Spleen (tissue), 11 donors: ENCODE measurements at regions not wholly inside any gene's neighbourhood (a gene's known extent, or its start where the extent isn't known, plus 50 kb on each side); places are given as distances from the start of the nearest gene placed in this dataset.
"Not testable (repeated sequence)": the region's sequence is repeated elsewhere in the genome, so short reads cannot be mapped to it uniquely, and the experiment has no call there.

Experiments used
- DNase-seq: peaks from one replicate; pipeline ENCODE4 v3.0.0-alpha.2; 2020
- H3K27ac ChIP-seq, 8 donors: fragments of 200-600 bp; sonication (generic) in 7 of 8; 1 replicate in 4 of 8; 2 replicates in 4 of 8; pipeline versions ENCODE4 v1.5.0 to v1.8.0; 2016 to 2021; ENCODE audit warnings: inconsistent platforms in 4 of 8, mild to moderate bottlenecking in 4 of 8, moderate library complexity in 1 of 8
- H3K27me3 ChIP-seq, 7 donors: fragments of 200-600 bp; sonication (generic) in 6 of 7; replicated peaks in 1 of 7; 1 replicate in 4 of 7; 2 replicates in 3 of 7; pipeline versions ENCODE4 v1.5.0 to v1.8.0; 2016 to 2021; ENCODE audit warnings: inconsistent platforms in 3 of 7, mild to moderate bottlenecking in 1 of 7
- H3K36me3 ChIP-seq, 6 donors: fragments of 200-600 bp; sonication (generic) in 5 of 6; 1 replicate in 4 of 6; 2 replicates in 2 of 6; pipeline versions ENCODE4 v1.5.0 to v1.8.0; 2016 to 2021; ENCODE audit warnings: inconsistent platforms in 2 of 6
- H3K4me1 ChIP-seq, 6 donors: fragments of 200-600 bp; sonication (generic) in 5 of 6; 1 replicate in 3 of 6; 2 replicates in 3 of 6; pipeline versions ENCODE4 v1.5.0 to v1.8.0; 2016 to 2021; ENCODE audit warnings: inconsistent platforms in 3 of 6
- H3K4me3 ChIP-seq, 8 donors: fragments of 200-600 bp; sonication (generic) in 7 of 8; 1 replicate in 4 of 8; 2 replicates in 4 of 8; pipeline versions ENCODE4 v1.5.0 to v1.8.0; 2016 to 2021; ENCODE audit warnings: inconsistent platforms in 4 of 8, mild to moderate bottlenecking in 4 of 8, moderate library complexity in 2 of 8
- H3K9me3 ChIP-seq, 8 donors: fragments of 200-600 bp; sonication (generic) in 7 of 8; 1 replicate in 4 of 8; 2 replicates in 4 of 8; pipeline versions ENCODE4 v1.5.0 to v1.8.0; 2016 to 2021; ENCODE audit warnings: inconsistent platforms in 4 of 8
- WGBS, 5 donors: extraction: QIAGEN DNeasy Blood & Tissue Kit in 3 of 5; methylation state at CpG; one replicate each; pipeline versions ENCODE4 v1.1.5 to v1.1.7; 2013 to 2018; 5-methylcytosine and 5-hydroxymethylcytosine counted together
- intact Hi-C: fragments of 100-400 bp; cut with DNase I; formaldehyde crosslinking; loops from one replicate; pipeline ENCODE4 v1.15.0; 2023; ENCODE audit warnings: low total_unique reads
- donor health status: healthy with polysubstance abuse.
- donor health status: DM: no; HTN: no; CAD: no; lungs with moderate emphysema.
- donor health status: DM: no; HTN: no; CAD: no.
- donor health status: Bipolar disorder and iron deficiency.
- donor health status: healthy.
- donor health status: DM: no; HTN: no; CAD: no.
- donor health status: DM: yes; HTN: yes; CAD: no.

DNA sequence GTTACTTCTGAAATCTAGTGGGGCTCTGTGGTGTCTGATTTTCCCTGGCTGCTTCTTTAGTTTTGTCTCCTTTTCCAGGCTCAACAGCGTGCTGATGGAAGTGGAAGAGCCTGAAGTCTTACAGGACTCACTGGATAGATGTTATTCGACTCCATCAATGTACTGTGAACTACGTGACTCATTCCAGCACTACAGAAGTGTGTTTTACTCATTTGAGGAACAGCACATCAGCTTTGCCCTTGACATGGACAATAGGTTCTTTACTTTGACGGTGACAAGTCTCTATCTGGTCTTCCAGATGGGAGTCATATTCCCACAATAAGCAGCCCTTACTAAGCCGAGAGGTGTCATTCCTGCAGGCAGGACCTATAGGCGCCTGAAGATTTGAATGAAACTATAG, 51.1 kb downstream of the NBPF8 start:
- H3K9me3 ChIP-seq, H3K4me1 ChIP-seq, intact Hi-C loops, H3K4me3 ChIP-seq, H3K27me3 ChIP-seq, DNase-seq, H3K27ac ChIP-seq: not testable (repeated sequence)
- peaks cover 0 to 30% (median 3%) of the 10 kb centered on the region in 6 donors for H3K36me3 ChIP-seq
- 86 to 95% (median 93%) methylated on average over 5 to 6 of the region's 6 CpGs for WGBS, 5 donors

DNA sequence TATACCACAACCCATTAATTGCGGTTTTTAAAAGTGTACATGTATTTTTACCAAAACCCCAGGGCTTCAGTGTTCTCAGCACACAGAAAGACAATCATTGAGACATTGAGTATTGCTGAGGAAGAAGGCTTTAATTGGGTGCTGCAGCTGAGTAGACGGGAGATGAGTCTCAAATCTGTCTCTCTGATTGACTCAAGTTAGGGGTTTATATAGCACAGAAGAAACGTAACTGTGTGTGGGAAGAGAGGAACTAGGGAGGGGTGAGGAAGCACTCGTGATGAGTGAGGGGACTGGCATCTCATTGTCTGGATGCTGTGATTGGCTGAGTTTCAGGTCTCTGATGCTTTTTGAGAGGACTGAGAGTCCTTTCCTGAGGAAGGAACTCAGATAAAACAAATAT, 62.8 kb downstream of the NBPF8 start:
- H3K27ac ChIP-seq, H3K4me3 ChIP-seq, H3K27me3 ChIP-seq, H3K4me1 ChIP-seq, DNase-seq, H3K9me3 ChIP-seq, intact Hi-C loops: not testable (repeated sequence)
- peaks cover 0 to 28% (median 7%) of the 10 kb centered on the region in 6 donors for H3K36me3 ChIP-seq
- WGBS, 5 donors = 37 to 65% (median 52%) methylated on average over 3 to 4 of the region's 4 CpGs

DNA sequence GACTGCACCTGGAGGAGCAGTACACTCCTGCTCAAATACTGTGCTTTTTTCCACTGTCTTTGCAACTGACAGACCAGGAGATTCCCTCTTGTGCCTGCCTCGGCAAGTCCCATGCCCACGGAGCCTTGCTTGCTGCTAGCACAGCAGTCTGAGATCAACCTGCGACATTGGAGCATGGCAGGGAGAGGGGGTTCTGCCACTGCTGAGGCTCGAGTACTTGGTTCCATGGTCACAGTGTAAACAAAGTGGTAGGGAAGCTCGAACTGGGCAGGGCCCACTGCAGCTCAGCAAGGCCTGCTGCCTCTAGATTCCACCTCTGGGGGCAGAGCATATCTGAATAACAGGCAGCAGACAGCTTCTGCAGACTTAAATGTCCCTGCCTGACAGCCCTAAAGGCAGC, 63.6 kb downstream of the NBPF8 start:
- H3K27me3 ChIP-seq, intact Hi-C loops, H3K4me1 ChIP-seq, H3K27ac ChIP-seq, H3K9me3 ChIP-seq, DNase-seq, H3K4me3 ChIP-seq: not testable (repeated sequence)
- 88 to 100% (median 96%) methylated on average over 3 to 5 of the region's 5 CpGs; no CpG with 5 or more reads in 1 of the 5 donors for WGBS, 5 donors
- H3K36me3 ChIP-seq = peaks cover 0 to 28% (median 7%) of the 10 kb centered on the region in 6 donors

DNA sequence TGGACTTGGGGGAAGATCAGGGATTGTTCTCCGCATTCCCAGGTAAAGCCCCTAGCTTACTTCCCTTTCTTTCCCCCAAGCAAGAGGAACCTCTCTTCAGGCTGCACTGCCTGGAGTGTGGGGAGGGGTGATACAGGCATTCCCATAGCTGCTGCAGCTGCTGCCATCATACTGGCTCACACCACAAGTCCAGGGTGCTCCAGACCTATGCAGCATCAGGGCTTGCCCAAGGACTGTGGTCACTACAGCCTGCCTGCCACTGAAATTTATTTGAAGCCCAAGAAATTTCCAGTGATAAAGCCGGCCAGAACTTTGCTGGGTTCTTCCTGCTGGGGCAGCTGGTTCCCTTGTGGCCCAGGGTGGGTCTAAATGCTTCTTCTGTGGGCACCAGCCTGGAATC, 72.7 kb downstream of the NBPF8 start:
- H3K4me3 ChIP-seq, DNase-seq, H3K27me3 ChIP-seq, H3K9me3 ChIP-seq, intact Hi-C loops, H3K27ac ChIP-seq, H3K4me1 ChIP-seq: not testable (repeated sequence)
- WGBS, 5 donors = 93 to 100% methylated on average over 1 of the region's 2 CpGs; no CpG with 5 or more reads in 3 of the 5 donors
- H3K36me3 ChIP-seq = peaks cover 0 to 44% (median 11%) of the 10 kb centered on the region in 6 donors

DNA sequence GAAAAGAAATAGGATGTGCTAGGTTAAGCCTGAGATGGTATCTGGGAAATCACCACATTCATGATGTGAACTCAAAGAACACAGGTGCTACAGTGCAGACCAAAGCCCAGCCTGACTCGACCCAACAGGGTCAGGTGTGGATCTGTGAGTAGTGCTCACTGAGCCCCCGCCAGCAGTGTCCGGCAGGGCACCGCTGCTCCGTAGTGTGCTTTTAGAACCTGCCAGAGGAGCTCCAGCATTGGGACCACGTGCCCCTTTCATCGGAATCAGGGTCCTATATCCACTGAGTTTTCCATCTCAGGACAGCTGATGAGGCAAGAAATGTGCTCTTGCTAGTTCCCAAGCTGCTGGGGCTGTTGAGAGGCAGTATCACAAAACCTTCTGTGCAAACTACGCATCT, 74.4 kb downstream of the NBPF8 start:
- 92 to 100% (median 99%) methylated on average over 8 of the region's 8 CpGs for WGBS, 5 donors
- peaks cover 0 to 51% (median 13%) of the 10 kb centered on the region in 6 donors for H3K36me3 ChIP-seq
- H3K27me3 ChIP-seq, H3K9me3 ChIP-seq, intact Hi-C loops, H3K27ac ChIP-seq, DNase-seq, H3K4me1 ChIP-seq, H3K4me3 ChIP-seq: not testable (repeated sequence)

DNA sequence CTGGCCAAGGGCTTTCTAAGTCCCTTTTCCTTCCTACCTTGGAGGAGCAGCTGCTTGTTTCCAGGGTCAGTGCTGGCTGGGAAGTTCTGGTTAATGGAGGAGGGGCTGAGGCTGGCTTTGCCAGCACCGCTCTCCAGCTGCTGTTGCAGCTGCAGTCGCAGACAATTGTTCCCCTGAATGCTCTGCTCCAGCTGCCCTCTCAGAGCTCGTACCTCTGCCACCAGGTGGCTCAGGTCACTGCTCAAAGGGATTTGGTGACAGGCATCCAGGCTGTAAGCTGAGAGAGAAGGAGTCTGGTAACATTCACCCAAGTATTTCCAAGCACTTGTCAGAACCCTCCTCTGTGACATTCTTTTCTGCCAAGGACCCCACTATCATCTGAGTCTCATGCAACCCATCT, 82.3 kb downstream of the NBPF8 start:
- DNase-seq, H3K27me3 ChIP-seq, H3K27ac ChIP-seq, H3K4me1 ChIP-seq, H3K4me3 ChIP-seq, intact Hi-C loops, H3K9me3 ChIP-seq: not testable (repeated sequence)
- WGBS, 5 donors = no CpG with 5 or more reads among the region's 3 CpGs
- H3K36me3 ChIP-seq = peaks cover 0 to 28% (median 4%) of the 10 kb centered on the region in 6 donors

DNA sequence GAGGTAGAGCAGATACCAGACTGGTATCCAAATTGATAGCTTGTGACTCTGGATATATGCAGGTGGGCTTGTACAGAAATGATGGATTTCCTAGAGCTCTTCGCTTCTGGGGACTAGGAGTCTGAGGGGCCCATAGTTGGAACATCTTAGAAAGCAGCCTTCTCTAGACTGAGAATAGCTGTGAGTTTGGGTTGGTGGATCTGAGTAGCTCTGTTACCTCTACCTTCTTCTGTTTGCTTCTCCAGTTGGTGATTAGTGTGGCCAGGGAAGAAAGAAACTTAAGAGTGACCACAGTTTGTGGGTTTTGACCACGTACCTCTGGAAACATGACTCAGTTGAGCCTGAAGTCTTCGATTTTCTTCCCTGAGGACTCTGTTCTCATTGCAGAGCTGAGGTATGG, 88.4 kb downstream of the NBPF8 start:
- H3K4me3 ChIP-seq, H3K27ac ChIP-seq, H3K4me1 ChIP-seq, H3K9me3 ChIP-seq, intact Hi-C loops, H3K27me3 ChIP-seq, DNase-seq: not testable (repeated sequence)
- peaks cover 0 to 26% (median 0%) of the 10 kb centered on the region in 6 donors for H3K36me3 ChIP-seq
- 60 to 98% (median 80%) methylated on average over 1 to 2 of the region's 3 CpGs for WGBS, 5 donors

DNA sequence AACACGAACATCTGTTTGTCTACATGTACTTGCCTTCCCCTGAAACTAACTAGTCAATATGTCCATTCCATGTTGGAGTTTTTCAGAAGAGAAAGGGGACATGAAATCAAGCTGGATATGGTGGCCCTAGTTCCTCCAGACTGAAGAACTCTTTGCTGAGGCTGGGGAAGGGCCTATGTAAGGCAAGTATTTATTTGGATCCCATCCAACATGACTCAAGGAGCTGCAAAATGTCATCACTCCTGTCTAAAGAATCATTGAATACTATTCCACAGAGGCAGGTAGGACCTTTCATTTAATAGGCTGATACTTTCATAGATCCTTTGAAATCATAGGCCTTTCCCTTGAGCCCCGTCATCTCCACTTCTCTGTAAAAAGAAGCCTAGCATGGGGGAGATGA, 91.5 kb downstream of the NBPF8 start:
- H3K36me3 ChIP-seq = peaks cover 0 to 21% (median 0%) of the 10 kb centered on the region in 6 donors
- DNase-seq, H3K4me1 ChIP-seq, H3K4me3 ChIP-seq, H3K27me3 ChIP-seq, H3K9me3 ChIP-seq, H3K27ac ChIP-seq, intact Hi-C loops: not testable (repeated sequence)
- 92 to 100% (median 93%) methylated on average over 1 to 2 of the region's 2 CpGs for WGBS, 5 donors

DNA sequence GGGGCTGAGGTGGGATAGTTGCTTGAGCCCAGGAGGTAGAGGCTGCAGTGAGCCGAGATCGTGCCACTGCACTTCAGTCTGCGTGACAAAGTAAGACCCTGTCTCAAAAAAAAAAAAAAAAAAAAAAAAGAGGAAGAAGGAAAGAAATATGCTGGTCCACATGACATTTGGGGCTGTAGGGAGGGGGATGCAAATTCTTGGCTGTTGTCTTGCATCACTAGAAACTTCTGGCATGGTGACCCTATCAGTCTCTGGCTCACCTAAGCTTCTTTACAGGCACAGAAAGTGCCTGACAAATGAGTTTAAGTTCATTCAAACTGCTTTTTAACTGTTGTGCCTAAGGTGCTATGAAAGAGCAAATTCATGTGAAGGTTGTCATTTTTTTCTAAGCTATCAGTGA, 93.5 kb downstream of the NBPF8 start:
- H3K4me1 ChIP-seq, intact Hi-C loops, H3K27ac ChIP-seq, H3K4me3 ChIP-seq, H3K27me3 ChIP-seq, H3K9me3 ChIP-seq, DNase-seq: not testable (repeated sequence)
- WGBS, 5 donors = 63 to 83% (median 77%) methylated on average over 3 of the region's 3 CpGs; no CpG with 5 or more reads in 1 of the 5 donors
- peaks cover 0 to 26% (median 2%) of the 10 kb centered on the region in 6 donors for H3K36me3 ChIP-seq

DNA sequence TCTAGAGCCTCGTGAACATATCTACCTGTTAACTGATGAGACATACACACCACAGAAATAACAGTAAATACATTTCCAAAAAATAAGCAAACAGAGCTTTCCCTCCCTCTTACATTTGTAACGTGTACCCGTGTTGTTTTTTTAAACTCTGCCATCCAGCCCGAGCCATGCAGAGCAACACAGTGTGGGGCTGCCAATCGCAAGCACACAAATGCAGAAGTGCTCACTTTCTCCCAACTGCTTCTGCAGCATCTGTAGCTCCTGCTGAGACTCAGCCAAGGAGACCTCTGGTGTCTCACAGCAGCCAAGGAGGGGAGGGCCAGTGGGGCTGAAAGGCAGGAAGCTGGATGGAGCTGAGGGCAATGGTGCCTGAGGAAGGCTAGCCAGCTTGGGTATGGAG, 94.4 kb downstream of the NBPF8 start:
- DNase-seq, H3K4me3 ChIP-seq, H3K27ac ChIP-seq, intact Hi-C loops, H3K4me1 ChIP-seq, H3K27me3 ChIP-seq, H3K9me3 ChIP-seq: not testable (repeated sequence)
- H3K36me3 ChIP-seq = peaks cover 0 to 21% (median 2%) of the 10 kb centered on the region in 6 donors
- 40 to 80% (median 71%) methylated on average over 1 to 2 of the region's 5 CpGs for WGBS, 5 donors

DNA sequence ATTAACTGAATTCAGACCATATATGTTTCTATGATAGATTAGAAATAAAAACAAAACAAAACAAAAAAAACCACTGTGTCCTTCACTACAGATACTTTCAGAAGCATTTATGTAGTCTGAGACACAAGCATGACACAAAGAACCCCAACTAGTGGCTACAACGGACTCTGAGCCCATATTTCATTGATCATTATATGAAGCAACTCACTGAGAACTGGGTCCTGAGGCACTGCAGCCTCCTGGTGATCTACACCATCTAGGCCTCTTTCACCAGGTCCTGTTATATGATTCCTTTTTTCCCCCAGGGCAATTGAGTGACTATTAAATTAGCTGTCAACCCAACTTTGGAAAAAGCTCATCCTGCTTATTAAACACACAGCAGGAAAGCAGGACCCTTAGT, 98.3 kb downstream of the NBPF8 start:
- no CpG with 5 or more reads among the region's 1 CpG for WGBS, 5 donors

DNA sequence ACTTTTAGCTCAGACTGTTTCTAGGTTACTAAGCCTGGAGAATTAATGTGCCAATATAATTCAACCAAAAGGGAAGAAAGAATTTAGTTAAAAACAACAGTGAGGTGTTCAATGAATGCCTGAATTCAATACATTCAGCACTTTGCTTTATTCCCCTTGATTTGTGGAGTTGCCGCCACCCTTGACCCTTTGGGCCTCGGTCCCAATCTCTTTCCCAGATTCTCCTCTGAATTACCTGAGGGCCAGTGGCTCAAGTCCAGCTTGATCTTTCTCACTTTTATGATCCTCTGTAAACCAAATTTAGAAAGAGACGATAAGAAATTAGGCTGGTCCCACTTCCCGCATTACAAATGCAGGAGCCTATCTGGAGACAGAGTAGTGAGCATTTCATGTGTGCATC, 98.7 kb downstream of the NBPF8 start:
- H3K4me1 ChIP-seq, DNase-seq, H3K27me3 ChIP-seq, H3K27ac ChIP-seq, H3K4me3 ChIP-seq, H3K9me3 ChIP-seq, intact Hi-C loops: not testable (repeated sequence)
- H3K36me3 ChIP-seq = peaks cover 0 to 21% (median 2%) of the 10 kb centered on the region in 6 donors
- no CpG with 5 or more reads among the region's 4 CpGs for WGBS, 5 donors

More for the DNA sequence above, 98.3 kb downstream of the NBPF8 start:
- H3K4me3 ChIP-seq, H3K27me3 ChIP-seq, intact Hi-C loops, H3K9me3 ChIP-seq, H3K27ac ChIP-seq, H3K4me1 ChIP-seq, DNase-seq: not testable (repeated sequence)
- H3K36me3 ChIP-seq = peaks cover 0 to 21% (median 2%) of the 10 kb centered on the region in 6 donors
